ENCODE measurements at regions not wholly inside any gene's neighbourhood (a gene's known extent, or its start where the extent isn't known, plus 50 kb on each side); places are given as distances from the start of the nearest gene placed in this dataset.
"Not testable (repeated sequence)": the region's sequence is repeated elsewhere in the genome, so short reads cannot be mapped to it uniquely, and the experiment has no call there.

GRCh38 chr4:138595731-138596460 lies 353.7 kb upstream of the SLC7A11 start:
- H3K9me3 Mint-ChIP-seq: peaks cover 0 to under 1% (median 0%) of the 10 kb centered on the region in 3 donors
- H3K36me3 ChIP-seq (ENCODE audit: control insufficient read depth in 2 of 2, extremely low read depth in 1 of 2, insufficient read depth in 1 of 2, low read length in 1 of 2): no peaks in the 10 kb centered on the region
- no peaks in the 10 kb centered on the region for H3K9me3 ChIP-seq
- no peak overlapping the region for H3K4me3 Mint-ChIP-seq
- ChIA-PET CTCF (no interaction called here), POLR2A (no interaction called here)
- DNase-seq (no peak), ATAC-seq (replicated peaks in 1 of 4) (no peak)
- H3K36me3 Mint-ChIP-seq: no peaks in the 10 kb centered on the region
- H3K27me3 Mint-ChIP-seq: no peaks in the 10 kb centered on the region
- H3K4me3 ChIP-seq (ENCODE audit: control insufficient read depth in 1 of 2, extremely low read depth in 1 of 2, low read length in 1 of 2): no peak overlapping the region
- H3K27ac ChIP-seq (ENCODE audit: low read length): no peak overlapping the region
- no peaks in the 10 kb centered on the region for H3K27me3 ChIP-seq (replicated peaks in 1 of 2; ENCODE audit: control insufficient read depth in 2 of 2, extremely low read depth in 1 of 2, insufficient read depth in 2 of 2, low read length in 1 of 2)
- H3K4me1 Mint-ChIP-seq: no peaks in the 10 kb centered on the region
- H3K4me1 ChIP-seq (ENCODE audit: control insufficient read depth in 1 of 2, extremely low read depth in 1 of 2, insufficient read depth in 2 of 2, low read length in 2 of 2): no peaks in the 10 kb centered on the region
- H3K27ac Mint-ChIP-seq: no peak overlapping the region
- no CpG with 5 or more reads among the region's 4 CpGs for WGBS (ENCODE audit: insufficient coverage)

GRCh38 chr4:138595171-138595570 lies 353.0 kb upstream of the SLC7A11 start:
- no peak for ATAC-seq (replicated peaks in 1 of 4)
- 43% methylated on average over 1 of the region's 2 CpGs for WGBS (ENCODE audit: insufficient coverage)
- Mint-ChIP-seq H3K36me3 (no peaks in the 10 kb centered on the region), H3K9me3 (no peaks in the 10 kb centered on the region), H3K27me3 (no peaks in the 10 kb centered on the region), H3K27ac (no peak overlapping the region), H3K4me1 (no peaks in the 10 kb centered on the region), H3K4me3 (no peak overlapping the region)
- no peaks in the 10 kb centered on the region for H3K36me3 ChIP-seq (ENCODE audit: control insufficient read depth in 2 of 2, extremely low read depth in 1 of 2, insufficient read depth in 1 of 2, low read length in 1 of 2)
- H3K4me3 ChIP-seq (ENCODE audit: control insufficient read depth in 1 of 2, extremely low read depth in 1 of 2, low read length in 1 of 2): no peak overlapping the region
- POLR2A ChIA-PET: no interaction called here
- no peaks in the 10 kb centered on the region for H3K4me1 ChIP-seq (ENCODE audit: control insufficient read depth in 1 of 2, extremely low read depth in 1 of 2, insufficient read depth in 2 of 2, low read length in 2 of 2)
- no peaks in the 10 kb centered on the region for H3K9me3 ChIP-seq
- CTCF ChIA-PET: no interaction called here
- DNase-seq: no peak
- no peak overlapping the region for H3K27ac ChIP-seq (ENCODE audit: low read length)
- no peaks in the 10 kb centered on the region for H3K27me3 ChIP-seq (replicated peaks in 1 of 2; ENCODE audit: control insufficient read depth in 2 of 2, extremely low read depth in 1 of 2, insufficient read depth in 2 of 2, low read length in 1 of 2)

DNA sequence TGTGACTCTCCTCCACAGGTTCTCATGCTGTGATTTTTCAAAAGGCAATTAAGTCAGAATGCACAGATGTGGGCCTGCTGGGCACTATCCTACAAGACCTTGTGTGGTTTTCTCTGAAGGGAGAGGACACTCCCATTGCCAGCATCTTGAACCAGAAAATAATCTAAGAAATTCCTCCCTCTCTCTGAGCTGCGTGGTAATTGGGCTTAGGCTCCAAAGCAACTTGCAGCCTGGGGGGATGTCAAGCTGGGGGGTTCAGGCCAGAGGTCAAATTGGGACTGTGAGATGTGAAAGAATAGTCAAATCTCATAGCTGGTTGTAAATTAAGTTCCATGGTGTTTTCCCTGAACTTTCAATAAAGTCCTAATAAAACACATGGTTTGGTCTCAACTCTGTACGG lies 350.6 kb upstream of the SLC7A11 start:
- ATAC-seq (replicated peaks in 1 of 4): no peak
- CTCF ChIA-PET: no interaction called here
- no peaks in the 10 kb centered on the region for H3K36me3 Mint-ChIP-seq
- H3K36me3 ChIP-seq (ENCODE audit: control insufficient read depth in 2 of 2, extremely low read depth in 1 of 2, insufficient read depth in 1 of 2, low read length in 1 of 2): no peaks in the 10 kb centered on the region
- no peaks in the 10 kb centered on the region for H3K4me1 ChIP-seq (ENCODE audit: control insufficient read depth in 1 of 2, extremely low read depth in 1 of 2, insufficient read depth in 2 of 2, low read length in 2 of 2)
- H3K27ac Mint-ChIP-seq: no peak overlapping the region
- no peak overlapping the region for H3K27ac ChIP-seq (ENCODE audit: low read length)
- H3K27me3 Mint-ChIP-seq: no peaks in the 10 kb centered on the region
- H3K9me3 ChIP-seq: no peaks in the 10 kb centered on the region
- H3K4me3 Mint-ChIP-seq: no peak overlapping the region
- H3K4me3 ChIP-seq (ENCODE audit: control insufficient read depth in 1 of 2, extremely low read depth in 1 of 2, low read length in 1 of 2): no peak overlapping the region
- no peaks in the 10 kb centered on the region for H3K9me3 Mint-ChIP-seq
- H3K4me1 Mint-ChIP-seq: no peaks in the 10 kb centered on the region
- DNase-seq: no peak
- no peaks in the 10 kb centered on the region for H3K27me3 ChIP-seq (replicated peaks in 1 of 2; ENCODE audit: control insufficient read depth in 2 of 2, extremely low read depth in 1 of 2, insufficient read depth in 2 of 2, low read length in 1 of 2)
- POLR2A ChIA-PET: no interaction called here
- WGBS (ENCODE audit: insufficient coverage): no CpG with 5 or more reads among the region's 2 CpGs

DNA sequence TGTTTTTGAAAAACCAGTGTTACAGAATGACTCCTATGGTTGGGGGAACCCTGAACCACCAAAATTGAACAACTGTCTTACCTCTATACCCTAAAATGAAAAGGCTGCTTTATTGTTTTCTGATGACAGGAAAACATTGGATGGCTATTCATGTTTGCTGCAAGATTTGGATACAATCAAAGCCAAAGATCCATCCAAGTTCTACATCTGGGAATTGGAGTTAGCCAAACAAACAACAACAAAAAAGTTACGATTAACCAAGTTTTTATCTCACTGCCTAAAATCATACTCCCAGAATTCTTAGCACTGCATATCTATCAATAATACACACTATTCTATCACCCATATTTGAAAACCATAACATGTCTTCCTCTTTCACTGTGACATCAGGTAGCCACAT lies 349.7 kb upstream of the SLC7A11 start:
- Histone ChIP-seq H3K27ac (ENCODE audit: low read length) (no peak overlapping the region), H3K4me3 (ENCODE audit: control insufficient read depth in 1 of 2, extremely low read depth in 1 of 2, low read length in 1 of 2) (no peak overlapping the region), H3K9me3 (no peaks in the 10 kb centered on the region), H3K36me3 (ENCODE audit: control insufficient read depth in 2 of 2, extremely low read depth in 1 of 2, insufficient read depth in 1 of 2, low read length in 1 of 2) (no peaks in the 10 kb centered on the region), H3K4me1 (ENCODE audit: control insufficient read depth in 1 of 2, extremely low read depth in 1 of 2, insufficient read depth in 2 of 2, low read length in 2 of 2) (no peaks in the 10 kb centered on the region), H3K27me3 (replicated peaks in 1 of 2; ENCODE audit: control insufficient read depth in 2 of 2, extremely low read depth in 1 of 2, insufficient read depth in 2 of 2, low read length in 1 of 2) (no peaks in the 10 kb centered on the region)
- ChIA-PET CTCF (no interaction called here), POLR2A (no interaction called here)
- no peak for ATAC-seq (replicated peaks in 1 of 4)
- WGBS (ENCODE audit: insufficient coverage): 100% methylated on average over 1 of the region's 1 CpG
- Mint-ChIP-seq H3K4me3 (no peak overlapping the region), H3K27me3 (no peaks in the 10 kb centered on the region), H3K36me3 (no peaks in the 10 kb centered on the region), H3K9me3 (peaks cover 2 to 7% (median 6%) of the 10 kb centered on the region in 3 donors), H3K27ac (no peak overlapping the region), H3K4me1 (no peaks in the 10 kb centered on the region)
- no peak for DNase-seq

DNA sequence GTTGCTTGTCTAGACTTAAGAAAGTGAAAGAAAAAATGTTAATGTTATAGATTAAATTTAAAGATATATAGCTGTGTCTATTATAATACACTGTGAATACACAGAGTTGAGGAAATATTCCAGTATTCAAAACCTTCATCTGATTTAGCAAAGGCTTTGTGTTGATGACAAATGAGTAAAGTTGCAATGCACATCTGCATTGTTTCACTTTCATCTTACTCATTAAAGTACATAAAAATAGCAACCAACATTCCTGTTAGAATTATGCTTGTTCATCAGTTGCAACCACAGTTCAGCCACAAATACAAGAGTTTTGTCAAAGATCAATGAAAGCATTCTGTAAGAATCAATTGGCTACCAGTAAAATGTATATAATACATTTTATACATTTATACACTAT lies 346.4 kb upstream of the SLC7A11 start:
- DNase-seq: no peak
- peaks cover 7 to 17% (median 12%) of the 10 kb centered on the region in 3 donors for H3K9me3 Mint-ChIP-seq
- Histone ChIP-seq H3K27ac (ENCODE audit: low read length) (no peak overlapping the region), H3K27me3 (replicated peaks in 1 of 2; ENCODE audit: control insufficient read depth in 2 of 2, extremely low read depth in 1 of 2, insufficient read depth in 2 of 2, low read length in 1 of 2) (no peaks in the 10 kb centered on the region), H3K9me3 (no peaks in the 10 kb centered on the region), H3K36me3 (ENCODE audit: control insufficient read depth in 2 of 2, extremely low read depth in 1 of 2, insufficient read depth in 1 of 2, low read length in 1 of 2) (no peaks in the 10 kb centered on the region), H3K4me3 (ENCODE audit: control insufficient read depth in 1 of 2, extremely low read depth in 1 of 2, low read length in 1 of 2) (no peak overlapping the region), H3K4me1 (ENCODE audit: control insufficient read depth in 1 of 2, extremely low read depth in 1 of 2, insufficient read depth in 2 of 2, low read length in 2 of 2) (no peaks in the 10 kb centered on the region)
- H3K27me3 Mint-ChIP-seq: no peaks in the 10 kb centered on the region
- CTCF ChIA-PET: no interaction called here
- no peak overlapping the region for H3K4me3 Mint-ChIP-seq
- H3K4me1 Mint-ChIP-seq: no peaks in the 10 kb centered on the region
- no peak for ATAC-seq (replicated peaks in 1 of 4)
- no peaks in the 10 kb centered on the region for H3K36me3 Mint-ChIP-seq
- POLR2A ChIA-PET: no interaction called here
- no peak overlapping the region for H3K27ac Mint-ChIP-seq

DNA sequence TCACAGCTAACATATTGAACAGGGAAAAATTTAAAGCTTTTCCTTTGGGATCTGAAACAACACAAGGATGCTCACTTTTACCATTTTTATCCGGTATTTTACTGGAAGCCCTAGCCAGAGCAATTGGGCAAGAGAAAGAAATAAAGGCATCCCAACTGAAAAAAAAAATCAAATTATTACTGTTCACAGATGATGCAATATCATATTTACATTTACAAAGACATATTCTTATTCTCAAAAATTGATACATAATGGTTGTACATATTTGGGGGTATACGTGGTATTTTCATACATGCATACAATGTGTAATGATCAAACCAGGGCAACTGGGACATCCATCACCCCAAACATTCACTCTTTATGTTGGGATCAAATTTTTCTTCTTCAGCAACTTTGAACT lies 337.0 kb upstream of the SLC7A11 start:
- ChIA-PET CTCF (no interaction called here), POLR2A (no interaction called here)
- WGBS (ENCODE audit: insufficient coverage): no CpG with 5 or more reads among the region's 2 CpGs
- H3K27me3 Mint-ChIP-seq: no peaks in the 10 kb centered on the region
- Histone ChIP-seq H3K4me3 (ENCODE audit: control insufficient read depth in 1 of 2, extremely low read depth in 1 of 2, low read length in 1 of 2) (no peak overlapping the region), H3K27me3 (replicated peaks in 1 of 2; ENCODE audit: control insufficient read depth in 2 of 2, extremely low read depth in 1 of 2, insufficient read depth in 2 of 2, low read length in 1 of 2) (no peaks in the 10 kb centered on the region), H3K9me3 (no peaks in the 10 kb centered on the region), H3K4me1 (ENCODE audit: control insufficient read depth in 1 of 2, extremely low read depth in 1 of 2, insufficient read depth in 2 of 2, low read length in 2 of 2) (no peaks in the 10 kb centered on the region), H3K36me3 (ENCODE audit: control insufficient read depth in 2 of 2, extremely low read depth in 1 of 2, insufficient read depth in 1 of 2, low read length in 1 of 2) (no peaks in the 10 kb centered on the region), H3K27ac (ENCODE audit: low read length) (no peak overlapping the region)
- H3K9me3 Mint-ChIP-seq: peaks cover 19 to 40% (median 27%) of the 10 kb centered on the region in 3 donors
- H3K4me3 Mint-ChIP-seq: no peak overlapping the region
- no peak overlapping the region for H3K27ac Mint-ChIP-seq
- H3K36me3 Mint-ChIP-seq: no peaks in the 10 kb centered on the region
- no peak for ATAC-seq (replicated peaks in 1 of 4)
- H3K4me1 Mint-ChIP-seq: no peaks in the 10 kb centered on the region
- DNase-seq: no peak

DNA sequence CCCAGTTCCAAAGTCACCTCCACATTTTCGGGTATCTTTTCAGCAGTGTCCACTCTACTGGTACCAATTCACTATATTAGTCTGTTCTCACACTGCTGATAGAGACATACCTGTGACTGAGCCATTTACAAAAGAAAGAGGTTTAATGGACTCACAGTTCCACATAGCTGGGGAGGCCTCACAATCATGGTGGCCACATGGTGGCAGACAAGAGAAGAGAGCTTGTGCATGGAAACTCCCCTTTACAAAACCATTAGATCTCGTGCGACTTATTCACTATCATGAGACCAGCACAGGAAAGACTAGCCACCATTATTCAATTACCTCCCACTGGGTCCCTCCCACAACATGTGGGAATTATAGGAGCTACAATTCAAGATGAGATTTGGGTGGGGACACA lies 335.7 kb upstream of the SLC7A11 start:
- H3K27ac Mint-ChIP-seq; H3K36me3 ChIP-seq (ENCODE audit: control insufficient read depth in 2 of 2, extremely low read depth in 1 of 2, insufficient read depth in 1 of 2, low read length in 1 of 2); H3K36me3 Mint-ChIP-seq; DNase-seq; CTCF ChIA-PET; ATAC-seq (replicated peaks in 1 of 4); H3K4me3 Mint-ChIP-seq; H3K4me3 ChIP-seq (ENCODE audit: control insufficient read depth in 1 of 2, extremely low read depth in 1 of 2, low read length in 1 of 2); H3K4me1 Mint-ChIP-seq; H3K9me3 ChIP-seq; H3K27ac ChIP-seq (ENCODE audit: low read length); H3K27me3 Mint-ChIP-seq; H3K4me1 ChIP-seq (ENCODE audit: control insufficient read depth in 1 of 2, extremely low read depth in 1 of 2, insufficient read depth in 2 of 2, low read length in 2 of 2); H3K27me3 ChIP-seq (replicated peaks in 1 of 2; ENCODE audit: control insufficient read depth in 2 of 2, extremely low read depth in 1 of 2, insufficient read depth in 2 of 2, low read length in 1 of 2); POLR2A ChIA-PET: not testable (repeated sequence)
- WGBS (ENCODE audit: insufficient coverage): 75% methylated on average over 1 of the region's 3 CpGs
- H3K9me3 Mint-ChIP-seq: peaks cover 19 to 40% (median 27%) of the 10 kb centered on the region in 3 donors

Data from T-cell (primary cell).